ENCODE measurements at regions not wholly inside any gene's neighbourhood (a gene's known extent, or its start where the extent isn't known, plus 50 kb on each side); places are given as distances from the start of the nearest gene placed in this dataset.

DNA sequence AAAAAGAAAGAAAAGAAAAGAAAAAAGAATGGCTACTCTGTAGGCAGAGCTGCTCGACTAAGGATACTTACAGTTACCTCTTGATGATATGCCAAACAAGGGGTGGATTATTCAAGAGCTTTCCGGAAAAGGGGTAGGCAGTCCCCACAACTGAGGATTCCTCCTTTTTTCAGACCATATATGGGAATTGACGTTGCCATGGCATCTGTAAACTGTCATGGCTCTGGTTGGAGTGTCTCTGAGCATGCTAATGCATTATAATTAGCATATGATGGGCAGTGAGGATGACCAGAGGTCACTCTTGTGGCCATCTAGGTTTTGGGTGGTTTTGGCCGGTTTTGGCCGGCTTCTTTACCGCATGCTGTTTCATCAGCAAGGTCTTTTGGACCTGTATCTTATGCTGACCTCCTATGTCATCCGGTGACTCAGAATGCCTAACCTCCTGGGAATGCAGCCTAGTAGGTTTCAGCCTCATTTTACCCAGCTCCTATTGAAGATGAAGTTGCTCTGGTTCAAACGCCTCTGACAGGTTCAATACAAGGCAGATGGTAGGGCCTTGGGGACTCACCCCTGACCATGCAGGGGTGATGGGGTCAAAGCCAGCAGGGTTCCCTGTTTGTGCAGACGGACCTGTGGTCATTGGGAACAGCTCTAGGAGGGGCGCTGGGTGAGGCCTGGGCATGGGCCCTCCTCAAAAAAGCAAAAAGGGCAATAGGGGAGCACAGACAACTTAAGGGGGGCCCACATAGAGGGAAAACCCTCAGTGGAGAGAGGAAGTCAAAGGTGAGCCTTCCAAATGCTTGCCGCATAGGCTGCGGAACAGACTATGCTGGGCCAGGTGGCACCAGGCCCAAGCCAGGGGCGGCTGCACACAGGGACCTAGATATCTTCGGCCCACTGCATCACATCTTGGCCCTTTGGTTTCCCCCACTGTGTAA is 251.2 kb upstream of the RAB6C start:
- TF ChIP-seq, protein P1, sequence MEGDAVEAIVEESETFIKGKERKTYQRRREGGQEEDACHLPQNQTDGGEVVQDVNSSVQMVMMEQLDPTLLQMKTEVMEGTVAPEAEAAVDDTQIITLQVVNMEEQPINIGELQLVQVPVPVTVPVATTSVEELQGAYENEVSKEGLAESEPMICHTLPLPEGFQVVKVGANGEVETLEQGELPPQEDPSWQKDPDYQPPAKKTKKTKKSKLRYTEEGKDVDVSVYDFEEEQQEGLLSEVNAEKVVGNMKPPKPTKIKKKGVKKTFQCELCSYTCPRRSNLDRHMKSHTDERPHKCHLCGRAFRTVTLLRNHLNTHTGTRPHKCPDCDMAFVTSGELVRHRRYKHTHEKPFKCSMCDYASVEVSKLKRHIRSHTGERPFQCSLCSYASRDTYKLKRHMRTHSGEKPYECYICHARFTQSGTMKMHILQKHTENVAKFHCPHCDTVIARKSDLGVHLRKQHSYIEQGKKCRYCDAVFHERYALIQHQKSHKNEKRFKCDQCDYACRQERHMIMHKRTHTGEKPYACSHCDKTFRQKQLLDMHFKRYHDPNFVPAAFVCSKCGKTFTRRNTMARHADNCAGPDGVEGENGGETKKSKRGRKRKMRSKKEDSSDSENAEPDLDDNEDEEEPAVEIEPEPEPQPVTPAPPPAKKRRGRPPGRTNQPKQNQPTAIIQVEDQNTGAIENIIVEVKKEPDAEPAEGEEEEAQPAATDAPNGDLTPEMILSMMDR (IDR thresholded peaks at IDR 0.05): no peak
- no peak for TF ChIP-seq POLR2A (IDR thresholded peaks at IDR 0.05)
- TF ChIP-seq EP300 (IDR thresholded peaks at IDR 0.05): no peak

Data from gastroesophageal sphincter (tissue), 3 donors.